IPS DF 6.9 (cell line): ENCODE measurements at regions not wholly inside any gene's neighbourhood (a gene's known extent, or its start where the extent isn't known, plus 50 kb on each side); places are given as distances from the start of the nearest gene placed in this dataset.
"Not testable (repeated sequence)": the region's sequence is repeated elsewhere in the genome, so short reads cannot be mapped to it uniquely, and the experiment has no call there.

Source experiments
- DNase-seq: peaks from one replicate; pipeline ENCODE4 v3.0.0-alpha.2; 2013; ENCODE audit warnings: low read depth, low spot score
- H3K27ac ChIP-seq: one replicate; pipeline ENCODE4 v1.5.1; 2013; ENCODE audit warnings: low read length, control low read depth
- H3K27me3 ChIP-seq: 2 replicates; pipeline ENCODE4 v1.6.1; 2013; ENCODE audit warnings: mild to moderate bottlenecking, low read length; ENCODE audit not compliant: control insufficient read depth, insufficient read depth
- H3K36me3 ChIP-seq: 2 replicates; pipeline ENCODE4 v1.6.1; 2013; ENCODE audit warnings: low read length; ENCODE audit not compliant: control insufficient read depth, insufficient read depth
- H3K4me1 ChIP-seq: 2 replicates; pipeline ENCODE4 v1.6.1; 2013; ENCODE audit warnings: low read length; ENCODE audit not compliant: control insufficient read depth, insufficient read depth
- H3K4me3 ChIP-seq: 2 replicates; pipeline ENCODE4 v1.5.1; 2013; ENCODE audit warnings: mild to moderate bottlenecking, low read length
- H3K9me3 ChIP-seq: 2 replicates; pipeline ENCODE4 v1.6.1; 2013; ENCODE audit warnings: low read length, inconsistent platforms; ENCODE audit not compliant: control insufficient read depth, insufficient read depth
- WGBS: extraction: QIAGEN DNeasy Blood & Tissue Kit; methylation state at CpG from one replicate; pipeline ENCODE4 v1.1.7; 2013; ENCODE audit warnings: mixed read lengths, missing lambda C conversion rate; ENCODE audit not compliant: insufficient read length, insufficient coverage; 5-methylcytosine and 5-hydroxymethylcytosine counted together

- Histone ChIP-seq H3K4me1 (no peaks in the 10 kb centered on the region), H3K4me3 (no peak overlapping the region), H3K9me3 (no peaks in the 10 kb centered on the region), H3K27me3 (no peaks in the 10 kb centered on the region), H3K36me3 (no peaks in the 10 kb centered on the region), H3K27ac (no peak overlapping the region)
- DNase-seq, result no peak
- WGBS, result no CpG with 5 or more reads among the region's 3 CpGs
Measured at GRCh38 chr14:58739674-58740073, 101.9 kb downstream of the DACT1 start.

DNA sequence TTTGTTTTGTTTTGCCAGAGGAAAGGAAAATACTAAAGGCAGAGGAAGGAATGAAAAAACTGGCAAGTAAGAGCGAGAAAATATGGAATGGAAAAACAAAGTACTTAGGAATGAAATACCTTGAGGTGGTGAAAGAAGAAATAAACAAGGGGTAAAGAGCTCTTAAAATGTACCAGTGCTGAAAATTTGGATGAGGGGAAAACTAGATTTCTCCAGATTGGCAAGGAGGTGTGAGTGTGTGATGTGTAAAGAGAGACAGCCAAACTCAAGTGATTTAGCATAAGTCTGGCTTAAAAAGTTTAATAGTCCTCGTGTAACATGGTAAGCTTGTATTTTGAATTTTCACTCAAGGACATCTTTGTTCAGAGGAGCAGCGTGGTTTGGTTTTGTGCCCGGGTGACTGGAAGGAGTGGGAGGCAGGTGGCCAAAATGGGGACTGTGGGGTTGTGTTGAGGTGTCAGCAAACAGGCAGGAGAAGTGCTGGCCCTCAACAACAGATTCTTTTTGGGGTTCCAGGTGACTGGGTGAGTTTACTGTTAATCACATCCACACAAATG lies 102.7 kb downstream of the DACT1 start:
- no peak overlapping the region for H3K27ac ChIP-seq
- no peaks in the 10 kb centered on the region for H3K36me3 ChIP-seq
- H3K9me3 ChIP-seq, result no peaks in the 10 kb centered on the region
- DNase-seq, result no peak
- no peaks in the 10 kb centered on the region for H3K27me3 ChIP-seq
- WGBS, result no CpG with 5 or more reads among the region's 4 CpGs
- H3K4me3 ChIP-seq, result no peak overlapping the region
- H3K4me1 ChIP-seq, result no peaks in the 10 kb centered on the region

DNA sequence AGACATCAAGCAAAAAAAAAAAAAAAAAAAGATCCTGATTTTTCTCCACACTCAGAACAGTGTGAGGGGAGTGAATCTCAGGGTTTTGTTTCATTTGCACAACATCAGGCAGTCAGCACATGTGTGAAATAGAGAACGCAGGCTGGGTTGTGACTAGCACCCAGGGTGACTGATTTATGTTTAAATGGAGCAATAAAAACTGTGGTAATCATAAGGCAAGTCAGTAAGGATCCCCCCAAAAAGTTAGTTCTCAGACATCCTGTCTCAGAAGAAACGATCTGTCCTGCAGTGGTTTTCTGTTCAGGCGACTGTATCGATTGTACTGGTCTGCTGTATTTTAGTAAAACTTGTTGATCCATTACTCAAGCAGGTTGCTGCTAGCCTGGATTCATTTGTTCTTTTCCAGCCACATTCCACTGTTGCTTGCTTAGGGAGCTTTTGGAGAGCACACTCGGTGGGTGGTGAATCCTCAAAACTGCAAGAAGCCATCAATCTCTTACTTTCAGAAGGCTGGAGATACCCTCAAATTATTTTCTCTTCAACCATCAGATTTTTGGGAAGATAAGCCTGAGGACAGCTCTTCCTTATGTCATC lies 107.1 kb downstream of the DACT1 start:
- no peak overlapping the region for H3K4me3 ChIP-seq
- H3K4me1 ChIP-seq, result no peaks in the 10 kb centered on the region
- H3K27me3 ChIP-seq, result no peaks in the 10 kb centered on the region
- WGBS, result no CpG with 5 or more reads among the region's 5 CpGs
- no peak overlapping the region for H3K27ac ChIP-seq
- no peak for DNase-seq
- H3K9me3 ChIP-seq, result no peaks in the 10 kb centered on the region
- H3K36me3 ChIP-seq, result no peaks in the 10 kb centered on the region

- no peaks in the 10 kb centered on the region for H3K36me3 ChIP-seq
- WGBS, result no CpG with 5 or more reads among the region's 1 CpG
- DNase-seq, result no peak
Measured at GRCh38 chr14:58746261-58746660, 108.5 kb downstream of the DACT1 start.

DNA sequence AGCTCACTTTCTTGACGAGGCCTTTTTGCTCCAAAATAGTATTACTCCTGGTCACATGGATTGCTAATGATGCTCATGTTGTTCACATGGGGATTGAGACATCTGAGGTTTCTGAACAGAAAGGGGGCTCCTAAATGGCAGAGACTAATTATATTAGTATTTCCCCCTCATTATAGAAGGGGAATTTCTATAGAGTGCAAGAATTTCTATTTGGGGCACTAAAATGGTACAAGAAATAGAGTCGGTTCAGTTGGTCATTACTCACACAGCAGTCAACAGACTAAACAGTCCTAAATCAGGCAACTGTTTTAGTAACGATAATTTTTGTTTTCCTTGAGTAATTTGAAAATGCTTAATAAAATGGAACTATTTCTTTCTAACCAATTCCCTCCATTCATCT lies 108.9 kb downstream of the DACT1 start:
- no CpG with 5 or more reads among the region's 3 CpGs for WGBS
- no peak overlapping the region for H3K27ac ChIP-seq
- no peak for DNase-seq
- H3K27me3 ChIP-seq, result no peaks in the 10 kb centered on the region
- H3K36me3 ChIP-seq, result no peaks in the 10 kb centered on the region
- H3K9me3 ChIP-seq, result no peaks in the 10 kb centered on the region
- no peak overlapping the region for H3K4me3 ChIP-seq
- H3K4me1 ChIP-seq, result no peaks in the 10 kb centered on the region; the same call in 1 of the 2 replicates

More at GRCh38 chr14:58746261-58746660, 108.5 kb downstream of the DACT1 start:
- Histone ChIP-seq H3K4me1 (no peaks in the 10 kb centered on the region; the same call in 1 of the 2 replicates), H3K27ac (no peak overlapping the region), H3K4me3 (no peak overlapping the region), H3K9me3 (no peaks in the 10 kb centered on the region), H3K27me3 (no peaks in the 10 kb centered on the region)

DNA sequence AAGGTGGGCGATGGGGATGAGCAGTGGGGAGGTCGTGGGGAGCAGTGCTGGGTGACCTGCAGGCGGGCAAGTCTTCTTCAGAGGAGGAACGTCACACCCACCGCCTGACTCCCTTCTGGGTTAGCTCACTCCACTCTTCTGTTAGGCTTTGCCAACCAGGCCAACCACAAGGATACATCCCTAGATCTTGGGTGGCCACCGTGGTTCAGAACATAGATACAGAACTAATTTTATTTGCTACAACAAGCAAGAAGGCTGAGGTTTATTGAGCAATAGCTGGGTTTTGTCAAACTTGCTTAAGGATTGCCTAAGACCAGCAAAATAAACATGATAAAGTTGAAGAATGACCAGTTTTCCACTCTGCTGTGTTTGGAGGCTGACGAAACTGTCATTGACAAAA lies 109.4 kb downstream of the DACT1 start:
- H3K36me3 ChIP-seq, result no peaks in the 10 kb centered on the region
- DNase-seq, result no peak
- WGBS, result no CpG with 5 or more reads among the region's 7 CpGs
- H3K4me1 ChIP-seq, result no peaks in the 10 kb centered on the region; the same call in 1 of the 2 replicates
- H3K27me3 ChIP-seq, result no peaks in the 10 kb centered on the region
- no peak overlapping the region for H3K27ac ChIP-seq
- no peaks in the 10 kb centered on the region for H3K9me3 ChIP-seq
- H3K4me3 ChIP-seq, result no peak overlapping the region

DNA sequence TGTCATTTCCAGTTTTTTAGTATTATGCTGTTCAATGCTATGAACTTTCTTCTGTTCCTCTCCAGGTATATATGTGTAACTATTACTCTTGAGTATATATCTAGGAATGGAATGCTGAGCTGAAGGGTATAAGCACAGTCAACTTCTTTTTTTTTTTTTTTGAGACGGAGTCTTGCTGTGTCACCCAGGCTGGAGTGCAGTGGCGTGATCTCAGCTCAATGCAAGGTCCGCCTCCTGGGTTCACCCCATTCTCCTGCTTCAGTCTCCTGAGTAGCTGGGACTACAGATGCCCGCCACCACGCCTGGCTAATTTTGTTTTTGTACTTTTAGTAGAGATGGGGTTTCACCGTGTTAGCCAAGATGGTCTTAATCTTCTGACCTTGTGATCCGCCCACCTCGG lies 110.5 kb downstream of the DACT1 start:
- DNase-seq, H3K9me3 ChIP-seq, H3K27ac ChIP-seq, H3K4me1 ChIP-seq, H3K27me3 ChIP-seq, H3K36me3 ChIP-seq, H3K4me3 ChIP-seq: not testable (repeated sequence)
- no CpG with 5 or more reads among the region's 8 CpGs for WGBS

- Histone ChIP-seq H3K4me3 (no peak overlapping the region), H3K4me1 (no peaks in the 10 kb centered on the region; the same call in 1 of the 2 replicates), H3K27ac (no peak overlapping the region), H3K36me3 (no peaks in the 10 kb centered on the region), H3K27me3 (no peaks in the 10 kb centered on the region), H3K9me3 (no peaks in the 10 kb centered on the region)
- WGBS, result no CpG with 5 or more reads among the region's 5 CpGs
- no peak for DNase-seq
Measured at GRCh38 chr14:58749066-58749669, 111.4 kb downstream of the DACT1 start.

DNA sequence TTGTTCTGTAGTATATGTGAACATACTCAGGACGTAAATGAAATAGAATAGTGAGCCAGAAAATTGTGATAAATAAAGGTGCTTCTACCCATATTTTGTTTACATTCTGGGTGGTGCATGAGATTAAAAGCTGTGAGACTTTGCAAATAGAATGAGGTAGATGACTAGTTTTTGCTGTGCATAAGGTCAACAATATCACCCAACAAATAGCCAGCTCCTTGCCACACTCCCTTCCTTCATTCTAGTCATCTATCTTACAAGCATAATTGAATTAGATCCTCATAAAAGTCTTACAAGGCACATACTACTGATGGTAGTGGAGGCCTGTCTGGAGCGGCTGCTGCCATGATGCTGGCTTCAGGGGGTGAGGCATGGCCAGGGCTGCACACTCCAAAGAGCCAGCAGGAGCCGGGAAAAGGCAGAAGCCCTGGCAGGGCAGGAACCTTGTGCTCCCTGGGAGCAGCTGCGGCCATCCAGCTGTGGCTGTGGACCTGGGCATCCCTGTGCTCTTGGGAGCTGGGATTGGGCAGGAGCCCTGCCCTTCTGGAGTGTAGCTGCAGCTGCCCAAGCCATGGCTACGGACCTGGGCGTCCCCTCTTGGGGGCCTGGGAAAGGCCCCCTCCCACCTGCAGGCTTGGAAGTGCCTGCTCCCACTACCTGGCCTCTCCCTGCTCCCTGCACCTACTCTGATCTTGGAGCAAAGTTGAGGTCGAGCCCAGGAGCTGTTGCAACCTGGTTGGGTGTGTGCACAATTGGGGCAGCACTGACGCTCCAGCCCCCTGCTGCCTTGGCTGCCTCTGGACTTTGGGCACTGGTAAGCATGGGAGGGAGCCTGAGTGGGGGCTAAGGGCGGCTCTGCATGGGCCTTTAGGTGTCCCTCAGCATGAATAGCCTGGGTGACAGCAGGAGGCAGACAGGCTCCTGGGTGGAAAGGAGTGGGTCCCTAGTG lies 112.8 kb downstream of the DACT1 start:
- WGBS, result no CpG with 5 or more reads among the region's 9 CpGs
- Histone ChIP-seq H3K4me3 (no peak overlapping the region), H3K27ac (no peak overlapping the region), H3K27me3 (no peaks in the 10 kb centered on the region), H3K36me3 (no peaks in the 10 kb centered on the region), H3K9me3 (no peaks in the 10 kb centered on the region), H3K4me1 (no peaks in the 10 kb centered on the region; the same call in none of the 2 replicates)
- DNase-seq, result no peak

GRCh38 chr14:58751788-58752187 lies 114.0 kb downstream of the DACT1 start:
- WGBS, result no CpG with 5 or more reads among the region's 5 CpGs
- Histone ChIP-seq H3K27me3 (no peaks in the 10 kb centered on the region), H3K27ac (no peak overlapping the region), H3K4me1 (peaks cover 4% of the 10 kb centered on the region), H3K4me3 (no peak overlapping the region), H3K36me3 (no peaks in the 10 kb centered on the region), H3K9me3 (no peaks in the 10 kb centered on the region)
- DNase-seq, result no peak
